K562 (cell line): ENCODE measurements at regions not wholly inside any gene's neighbourhood (a gene's known extent, or its start where the extent isn't known, plus 50 kb on each side); places are given as distances from the start of the nearest gene placed in this dataset.

Source experiments
- ARID1B ChIP-seq: fragments of 450-650 bp; IDR thresholded peaks from 2 replicates; pipeline ENCODE4 v1.6.1; 2016; ENCODE audit warnings: antibody characterized with exemption, mild to moderate bottlenecking, inconsistent platforms
- CBFA2T2 ChIP-seq: fragments of 450-650 bp; conservative IDR thresholded peaks from 2 replicates; pipeline ENCODE4 v1.6.1; 2017; ENCODE audit warnings: mild to moderate bottlenecking
- CBX3 ChIP-seq, 2 experiments: IDR thresholded peaks; 1 replicate in 1 of 2; 2 replicates in 1 of 2; pipeline ENCODE4 v1.6.1; 2012; ENCODE audit warnings: inconsistent platforms in 2 of 2, low read length in 2 of 2, borderline replicate concordance in 1 of 2, control low read depth in 1 of 2
- CXXC5 ChIP-seq: fragments of 250-450 bp; sonication (Bioruptor Pico); IDR thresholded peaks from 2 replicates; pipeline ENCODE4 v1.8.0; 2022; ENCODE audit warnings: inconsistent platforms, mild to moderate bottlenecking, moderate library complexity
- HDAC8 ChIP-seq: fragments of 450-650 bp; IDR thresholded peaks from 2 replicates; pipeline ENCODE4 v1.6.1; 2016; ENCODE audit warnings: mild to moderate bottlenecking, missing genetic modification characterization, moderate library complexity, missing compliant biosample characterization
- HMG20B ChIP-seq: fragments of 250-450 bp; sonication (Bioruptor Pico); IDR thresholded peaks from 2 replicates; pipeline ENCODE4 v1.5.0; 2021; ENCODE audit warnings: mild to moderate bottlenecking
- KHSRP ChIP-seq: fragments of 450-650 bp; IDR thresholded peaks from 2 replicates; pipeline ENCODE4 v1.6.1; 2017
- NONO ChIP-seq, 2 experiments: fragments of 200-400 bp in 1 of 2; fragments of 450-650 bp in 1 of 2; formaldehyde crosslinking in 1 of 2; IDR thresholded peaks; 2 replicates each; pipeline ENCODE4 v1.6.1; 2017; ENCODE audit warnings: low read depth in 2 of 2, mild to moderate bottlenecking in 2 of 2, moderate library complexity in 2 of 2, low read length in 1 of 2
- NRF1 ChIP-seq, 2 experiments: fragments of 450-650 bp; IDR thresholded peaks in 1 of 2; conservative IDR thresholded peaks in 1 of 2; 2 replicates each; pipeline ENCODE4 v1.6.1; 2014; ENCODE audit warnings: mild to moderate bottlenecking in 2 of 2
- RBBP5 ChIP-seq: fragments of 200-600 bp; sonication (generic); IDR thresholded peaks from 2 replicates; pipeline ENCODE4 v1.6.1; 2012; ENCODE audit warnings: borderline replicate concordance, mild to moderate bottlenecking, low read length, control low read depth, inconsistent platforms; ENCODE audit not compliant: insufficient read depth, poor library complexity, severe bottlenecking
- SMARCA4 ChIP-seq: fragments of 450-650 bp; IDR thresholded peaks from 2 replicates; pipeline ENCODE4 v1.6.1; 2016
- SOX6 ChIP-seq: fragments of 450-650 bp; IDR thresholded peaks from 2 replicates; pipeline ENCODE4 v1.6.1; 2014; ENCODE audit warnings: mild to moderate bottlenecking
- TAF9B ChIP-seq: fragments of 450-650 bp; IDR thresholded peaks from 2 replicates; pipeline ENCODE4 v1.6.1; 2018; ENCODE audit warnings: mild to moderate bottlenecking; ENCODE audit not compliant: partially characterized antibody
- ZNF146 ChIP-seq: IDR thresholded peaks from one replicate; pipeline ENCODE4 v1.6.1; 2018; ENCODE audit warnings: missing compliant biosample characterization; ENCODE audit not compliant: unreplicated experiment
- TF ChIP-seq, protein P1 (sequence below): fragments of 250-450 bp; sonication (Bioruptor Pico); IDR thresholded peaks from 2 replicates; pipeline ENCODE4 v1.4.0; 2020; ENCODE audit warnings: mild to moderate bottlenecking, moderate library complexity
- TF ChIP-seq, protein P2 (sequence below), 2 experiments: fragments of 450-650 bp; IDR thresholded peaks; 2 replicates each; pipeline ENCODE4 v1.6.1; 2016; ENCODE audit warnings: mild to moderate bottlenecking in 2 of 2, borderline replicate concordance in 1 of 2, low read depth in 1 of 2, moderate library complexity in 1 of 2
- TF ChIP-seq, protein P3 (sequence below): fragments of 450-650 bp; IDR thresholded peaks from 2 replicates; pipeline ENCODE4 v1.6.1; 2016; ENCODE audit warnings: missing biosample characterization, missing genetic modification characterization

DNA sequence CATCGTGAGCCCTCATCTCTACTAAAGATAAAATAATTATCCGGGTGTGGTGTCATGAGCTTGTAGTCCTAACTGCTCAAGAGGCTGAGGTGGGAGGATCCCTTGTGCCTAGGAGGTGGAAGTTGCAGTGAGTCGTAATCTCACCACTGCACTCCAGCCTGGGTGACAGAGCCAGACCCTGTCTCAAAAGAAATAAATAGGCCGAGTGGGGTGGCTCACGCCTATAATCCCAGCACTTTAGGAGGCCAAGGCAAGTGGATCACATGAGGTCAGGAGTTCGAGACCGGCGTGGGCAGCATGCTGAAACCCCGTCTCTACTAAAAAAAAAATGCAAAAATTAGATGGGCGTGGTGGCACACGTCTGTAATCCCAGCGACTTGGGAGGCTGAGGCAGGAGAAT is 70.9 kb downstream of the RESF1 start (continued):
- peak; percentile 45 for TF ChIP-seq CXXC5
- 0 out of 2 replicates have a peak, but pooled peaks have one; percentile 11 for TF ChIP-seq SMARCA4
- TF ChIP-seq, protein P1, sequence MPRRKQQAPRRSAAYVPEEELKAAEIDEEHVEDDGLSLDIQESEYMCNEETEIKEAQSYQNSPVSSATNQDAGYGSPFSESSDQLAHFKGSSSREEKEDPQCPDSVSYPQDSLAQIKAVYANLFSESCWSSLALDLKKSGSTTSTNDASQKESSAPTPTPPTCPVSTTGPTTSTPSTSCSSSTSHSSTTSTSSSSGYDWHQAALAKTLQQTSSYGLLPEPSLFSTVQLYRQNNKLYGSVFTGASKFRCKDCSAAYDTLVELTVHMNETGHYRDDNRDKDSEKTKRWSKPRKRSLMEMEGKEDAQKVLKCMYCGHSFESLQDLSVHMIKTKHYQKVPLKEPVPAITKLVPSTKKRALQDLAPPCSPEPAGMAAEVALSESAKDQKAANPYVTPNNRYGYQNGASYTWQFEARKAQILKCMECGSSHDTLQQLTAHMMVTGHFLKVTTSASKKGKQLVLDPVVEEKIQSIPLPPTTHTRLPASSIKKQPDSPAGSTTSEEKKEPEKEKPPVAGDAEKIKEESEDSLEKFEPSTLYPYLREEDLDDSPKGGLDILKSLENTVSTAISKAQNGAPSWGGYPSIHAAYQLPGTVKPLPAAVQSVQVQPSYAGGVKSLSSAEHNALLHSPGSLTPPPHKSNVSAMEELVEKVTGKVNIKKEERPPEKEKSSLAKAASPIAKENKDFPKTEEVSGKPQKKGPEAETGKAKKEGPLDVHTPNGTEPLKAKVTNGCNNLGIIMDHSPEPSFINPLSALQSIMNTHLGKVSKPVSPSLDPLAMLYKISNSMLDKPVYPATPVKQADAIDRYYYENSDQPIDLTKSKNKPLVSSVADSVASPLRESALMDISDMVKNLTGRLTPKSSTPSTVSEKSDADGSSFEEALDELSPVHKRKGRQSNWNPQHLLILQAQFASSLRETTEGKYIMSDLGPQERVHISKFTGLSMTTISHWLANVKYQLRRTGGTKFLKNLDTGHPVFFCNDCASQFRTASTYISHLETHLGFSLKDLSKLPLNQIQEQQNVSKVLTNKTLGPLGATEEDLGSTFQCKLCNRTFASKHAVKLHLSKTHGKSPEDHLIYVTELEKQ (CRISPR knock-in tag), result no peak
- TF ChIP-seq, protein P2, sequence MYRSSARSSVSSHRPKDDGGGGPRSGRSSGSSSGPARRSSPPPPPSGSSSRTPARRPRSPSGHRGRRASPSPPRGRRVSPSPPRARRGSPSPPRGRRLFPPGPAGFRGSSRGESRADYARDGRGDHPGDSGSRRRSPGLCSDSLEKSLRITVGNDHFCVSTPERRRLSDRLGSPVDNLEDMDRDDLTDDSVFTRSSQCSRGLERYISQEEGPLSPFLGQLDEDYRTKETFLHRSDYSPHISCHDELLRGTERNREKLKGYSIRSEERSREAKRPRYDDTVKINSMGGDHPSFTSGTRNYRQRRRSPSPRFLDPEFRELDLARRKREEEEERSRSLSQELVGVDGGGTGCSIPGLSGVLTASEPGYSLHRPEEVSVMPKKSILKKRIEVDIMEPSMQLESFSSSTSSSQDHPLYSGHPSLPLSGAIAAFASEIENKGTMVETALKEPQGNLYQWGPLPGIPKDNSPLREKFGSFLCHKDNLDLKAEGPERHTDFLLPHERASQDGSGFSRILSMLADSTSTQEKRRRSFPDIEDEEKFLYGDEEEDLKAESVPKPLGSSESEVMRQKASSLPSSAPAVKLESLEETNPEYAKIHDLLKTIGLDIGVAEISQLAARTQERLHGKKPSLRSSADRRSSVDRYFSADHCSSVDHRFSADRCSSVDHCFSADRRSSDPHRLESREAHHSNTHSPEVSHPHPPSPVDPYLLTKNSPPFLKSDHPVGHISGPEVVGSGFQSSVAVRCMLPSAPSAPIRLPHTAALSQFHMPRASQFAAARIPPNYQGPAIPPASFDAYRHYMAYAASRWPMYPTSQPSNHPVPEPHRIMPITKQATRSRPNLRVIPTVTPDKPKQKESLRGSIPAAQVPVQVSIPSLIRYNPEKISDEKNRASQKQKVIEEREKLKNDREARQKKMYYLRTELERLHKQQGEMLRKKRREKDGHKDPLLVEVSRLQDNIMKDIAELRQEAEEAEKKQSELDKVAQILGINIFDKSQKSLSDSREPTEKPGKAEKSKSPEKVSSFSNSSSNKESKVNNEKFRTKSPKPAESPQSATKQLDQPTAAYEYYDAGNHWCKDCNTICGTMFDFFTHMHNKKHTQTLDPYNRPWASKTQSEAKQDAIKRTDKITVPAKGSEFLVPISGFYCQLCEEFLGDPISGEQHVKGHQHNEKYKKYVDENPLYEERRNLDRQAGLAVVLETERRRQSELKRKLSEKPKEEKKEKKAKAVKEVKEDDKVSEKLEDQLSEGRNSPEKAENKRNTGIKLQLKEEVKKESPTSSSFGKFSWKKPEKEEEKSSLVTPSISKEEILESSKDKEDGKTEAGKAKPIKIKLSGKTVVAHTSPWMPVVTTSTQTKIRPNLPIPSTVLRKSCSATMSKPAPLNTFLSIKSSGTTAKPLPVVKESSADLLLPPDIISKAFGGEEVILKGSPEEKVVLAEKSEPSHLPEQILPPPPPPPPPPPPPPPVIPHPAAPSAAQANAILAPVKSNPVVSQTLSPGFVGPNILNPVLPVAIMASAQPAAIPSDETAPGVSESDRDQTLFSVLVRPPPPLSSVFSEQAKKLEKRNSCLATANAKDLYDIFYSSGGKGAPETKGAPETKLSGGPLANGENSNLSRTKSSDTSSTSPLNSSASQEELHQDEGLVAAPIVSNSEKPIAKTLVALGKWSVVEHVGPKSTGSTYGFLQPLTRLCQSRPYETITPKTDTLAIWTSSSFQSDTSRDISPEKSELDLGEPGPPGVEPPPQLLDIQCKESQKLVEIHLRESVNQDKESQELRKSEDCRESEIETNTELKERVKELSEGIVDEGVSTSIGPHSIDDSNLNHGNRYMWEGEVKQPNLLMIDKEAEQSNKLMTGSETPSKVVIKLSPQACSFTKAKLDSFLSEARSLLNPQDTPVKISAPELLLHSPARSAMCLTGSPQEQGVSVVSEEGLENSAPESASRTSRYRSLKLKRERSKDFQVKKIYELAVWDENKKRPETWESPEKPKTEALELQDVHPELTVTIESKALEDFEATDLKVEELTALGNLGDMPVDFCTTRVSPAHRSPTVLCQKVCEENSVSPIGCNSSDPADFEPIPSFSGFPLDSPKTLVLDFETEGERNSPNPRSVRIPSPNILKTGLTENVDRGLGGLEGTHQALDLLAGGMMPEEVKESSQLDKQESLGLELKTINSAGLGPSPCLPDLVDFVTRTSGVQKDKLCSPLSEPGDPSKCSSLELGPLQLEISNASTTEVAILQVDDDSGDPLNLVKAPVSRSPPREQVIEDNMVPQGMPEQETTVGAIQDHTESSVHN (IDR thresholded peaks at IDR 0.05; ENCODE audit: borderline replicate concordance in 1 of 2, low read depth in 1 of 2), result no peak
- TF ChIP-seq ARID1B, result peak; percentile 51; the same call in 1 of the 2 replicates
- TF ChIP-seq, protein P3, sequence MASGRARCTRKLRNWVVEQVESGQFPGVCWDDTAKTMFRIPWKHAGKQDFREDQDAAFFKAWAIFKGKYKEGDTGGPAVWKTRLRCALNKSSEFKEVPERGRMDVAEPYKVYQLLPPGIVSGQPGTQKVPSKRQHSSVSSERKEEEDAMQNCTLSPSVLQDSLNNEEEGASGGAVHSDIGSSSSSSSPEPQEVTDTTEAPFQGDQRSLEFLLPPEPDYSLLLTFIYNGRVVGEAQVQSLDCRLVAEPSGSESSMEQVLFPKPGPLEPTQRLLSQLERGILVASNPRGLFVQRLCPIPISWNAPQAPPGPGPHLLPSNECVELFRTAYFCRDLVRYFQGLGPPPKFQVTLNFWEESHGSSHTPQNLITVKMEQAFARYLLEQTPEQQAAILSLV, result no peak
- TF ChIP-seq TAF9B, result no peak
- TF ChIP-seq ZNF146 (CRISPR knock-in tag), result no peak
- peak in 1 of 2 experiments; percentile 49; a peak in 1 of 3 replicates for TF ChIP-seq CBX3 (IDR thresholded peaks at IDR 0.05; ENCODE audit: borderline replicate concordance in 1 of 2, low read length in 2 of 2)
- no peak for TF ChIP-seq HMG20B (CRISPR knock-in tag)
- no peak for TF ChIP-seq SOX6
- no peak for TF ChIP-seq RBBP5
- TF ChIP-seq HDAC8, result no peak
- TF ChIP-seq KHSRP, result no peak
- no peak for TF ChIP-seq NONO (IDR thresholded peaks at IDR 0.05; ENCODE audit: low read depth in 2 of 2, low read length in 1 of 2)
- TF ChIP-seq NRF1 (conservative IDR thresholded peaks at IDR 0.05 in 1 of 2, IDR thresholded peaks at IDR 0.05 in 1 of 2), result no peak
- TF ChIP-seq CBFA2T2, result peak; percentile 56
